Gastroesophageal sphincter (tissue), 3 donors: ENCODE measurements at regions not wholly inside any gene's neighbourhood (a gene's known extent, or its start where the extent isn't known, plus 50 kb on each side); places are given as distances from the start of the nearest gene placed in this dataset.
"Not testable (repeated sequence)": the region's sequence is repeated elsewhere in the genome, so short reads cannot be mapped to it uniquely, and the experiment has no call there.

Experiments used
- EP300 ChIP-seq: sonication (generic); formaldehyde crosslinking; IDR thresholded peaks from one replicate; pipeline ENCODE4 v1.6.1; 2017; ENCODE audit warnings: antibody characterized with exemption, mild to moderate bottlenecking
- POLR2A ChIP-seq, 2 donors: fragments of 450-650 bp; IDR thresholded peaks; one replicate each; pipeline ENCODE4 v1.6.1; 2017; ENCODE audit warnings: antibody characterized with exemption in 2 of 2, mild to moderate bottlenecking in 2 of 2, moderate library complexity in 1 of 2
- TF ChIP-seq, protein P1 (sequence below), 4 experiments: fragments of 200-600 bp in 2 of 4; fragments of 450-650 bp in 2 of 4; sonication (generic) in 1 of 4; IDR thresholded peaks; one replicate each; pipeline ENCODE4 v1.5.1; 2017 to 2019; ENCODE audit warnings: antibody characterized with exemption in 4 of 4, mild to moderate bottlenecking in 2 of 4, moderate library complexity in 2 of 4

DNA sequence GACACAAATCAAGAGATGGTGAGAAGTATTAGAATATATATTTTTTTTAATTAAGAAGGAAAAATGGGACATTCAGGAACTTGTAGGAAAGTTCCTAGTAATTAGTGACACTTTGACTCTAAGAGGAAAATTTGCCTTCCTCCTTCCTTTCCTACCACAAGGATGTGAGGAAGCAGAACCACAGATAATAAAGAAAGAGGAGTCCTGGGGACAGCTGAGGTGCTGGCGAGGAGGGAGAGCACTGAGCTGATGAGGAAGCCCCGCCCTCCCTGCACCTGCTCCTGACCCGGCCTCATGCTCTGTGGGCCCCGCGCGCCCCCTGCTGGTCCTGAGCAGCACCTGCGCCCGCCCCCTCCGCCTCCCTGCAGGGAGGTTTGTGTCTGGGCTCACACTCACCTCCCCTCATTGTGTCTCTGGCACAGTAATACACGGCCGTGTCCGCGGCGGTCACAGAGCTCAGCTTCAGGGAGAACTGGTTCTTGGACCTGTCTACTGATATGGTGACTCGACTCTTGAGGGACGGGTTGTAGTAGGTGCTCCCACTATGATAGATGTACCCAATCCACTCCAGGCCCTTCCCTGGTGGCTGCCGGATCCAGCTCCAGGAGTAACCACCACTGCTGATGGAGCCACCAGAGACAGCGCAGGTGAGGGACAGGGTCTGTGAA, 822.6 kb downstream of the TMEM121 start:
- TF ChIP-seq, protein P1, sequence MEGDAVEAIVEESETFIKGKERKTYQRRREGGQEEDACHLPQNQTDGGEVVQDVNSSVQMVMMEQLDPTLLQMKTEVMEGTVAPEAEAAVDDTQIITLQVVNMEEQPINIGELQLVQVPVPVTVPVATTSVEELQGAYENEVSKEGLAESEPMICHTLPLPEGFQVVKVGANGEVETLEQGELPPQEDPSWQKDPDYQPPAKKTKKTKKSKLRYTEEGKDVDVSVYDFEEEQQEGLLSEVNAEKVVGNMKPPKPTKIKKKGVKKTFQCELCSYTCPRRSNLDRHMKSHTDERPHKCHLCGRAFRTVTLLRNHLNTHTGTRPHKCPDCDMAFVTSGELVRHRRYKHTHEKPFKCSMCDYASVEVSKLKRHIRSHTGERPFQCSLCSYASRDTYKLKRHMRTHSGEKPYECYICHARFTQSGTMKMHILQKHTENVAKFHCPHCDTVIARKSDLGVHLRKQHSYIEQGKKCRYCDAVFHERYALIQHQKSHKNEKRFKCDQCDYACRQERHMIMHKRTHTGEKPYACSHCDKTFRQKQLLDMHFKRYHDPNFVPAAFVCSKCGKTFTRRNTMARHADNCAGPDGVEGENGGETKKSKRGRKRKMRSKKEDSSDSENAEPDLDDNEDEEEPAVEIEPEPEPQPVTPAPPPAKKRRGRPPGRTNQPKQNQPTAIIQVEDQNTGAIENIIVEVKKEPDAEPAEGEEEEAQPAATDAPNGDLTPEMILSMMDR (IDR thresholded peaks at IDR 0.05), result not testable (repeated sequence)
- TF ChIP-seq EP300; POLR2A (IDR thresholded peaks at IDR 0.05): not testable (repeated sequence)
